ENCODE measurements at regions not wholly inside any gene's neighbourhood (a gene's known extent, or its start where the extent isn't known, plus 50 kb on each side); places are given as distances from the start of the nearest gene placed in this dataset.

GRCh38 chr3:36656873-36657272 lies 107.5 kb downstream of the DCLK3 start:
- 29 to 50% methylated on average over 2 of the region's 2 CpGs for WGBS, 2 donors

GRCh38 chr3:36653095-36653494 lies 111.3 kb downstream of the DCLK3 start:
- Histone ChIP-seq H3K36me3 (replicated peaks in 1 of 2; ENCODE audit: insufficient read depth in 1 of 2, low read depth in 2 of 2) (no peaks in the 10 kb centered on the region), H3K27ac (no peak overlapping the region), H3K4me1 (no peaks in the 10 kb centered on the region), H3K4me3 (no peak overlapping the region), H3K27me3 (no peaks in the 10 kb centered on the region), H3K9me3 (no peaks in the 10 kb centered on the region)
- DNase-seq (no peak), ATAC-seq (no peak)
- intact Hi-C loops (cut with DNase I): no loop called here
- TF ChIP-seq POLR2A (IDR thresholded peaks at IDR 0.05): no peak

More at GRCh38 chr3:36656873-36657272, 107.5 kb downstream of the DCLK3 start:
- Histone ChIP-seq H3K36me3 (replicated peaks in 1 of 2; ENCODE audit: insufficient read depth in 1 of 2, low read depth in 2 of 2) (no peaks in the 10 kb centered on the region), H3K4me1 (no peaks in the 10 kb centered on the region), H3K4me3 (no peak overlapping the region), H3K27me3 (peaks cover 0 to 4% of the 10 kb centered on the region in 2 donors), H3K9me3 (no peaks in the 10 kb centered on the region), H3K27ac (no peak overlapping the region)
- intact Hi-C loops (cut with DNase I): no loop called here
- ATAC-seq: no peak
- TF ChIP-seq CTCF (IDR thresholded peaks at IDR 0.05) (no peak), POLR2A (IDR thresholded peaks at IDR 0.05) (no peak)
- no peak for DNase-seq

GRCh38 chr3:36652104-36652503 lies 112.2 kb downstream of the DCLK3 start:
- H3K4me3 ChIP-seq: no peak overlapping the region
- H3K4me1 ChIP-seq: no peaks in the 10 kb centered on the region
- ATAC-seq (no peak), DNase-seq (no peak)
- TF ChIP-seq POLR2A (IDR thresholded peaks at IDR 0.05) (no peak), CTCF (IDR thresholded peaks at IDR 0.05) (no peak)
- H3K27ac ChIP-seq: no peak overlapping the region
- intact Hi-C loops (cut with DNase I): no loop called here
- no peaks in the 10 kb centered on the region for H3K36me3 ChIP-seq (replicated peaks in 1 of 2; ENCODE audit: insufficient read depth in 1 of 2, low read depth in 2 of 2)
- 73 to 77% methylated on average over 1 of the region's 1 CpG for WGBS, 2 donors
- H3K27me3 ChIP-seq: no peaks in the 10 kb centered on the region
- no peaks in the 10 kb centered on the region for H3K9me3 ChIP-seq

GRCh38 chr3:36650271-36650671 lies 114.1 kb downstream of the DCLK3 start:
- Histone ChIP-seq H3K36me3 (replicated peaks in 1 of 2; ENCODE audit: insufficient read depth in 1 of 2, low read depth in 2 of 2) (no peaks in the 10 kb centered on the region), H3K4me3 (no peak overlapping the region), H3K9me3 (no peaks in the 10 kb centered on the region), H3K27ac (no peak overlapping the region), H3K27me3 (no peaks in the 10 kb centered on the region), H3K4me1 (no peaks in the 10 kb centered on the region)
- intact Hi-C loops (cut with DNase I): no loop called here
- no peak for DNase-seq
- TF ChIP-seq POLR2A (IDR thresholded peaks at IDR 0.05) (no peak), CTCF (IDR thresholded peaks at IDR 0.05) (no peak)
- peak; percentile 21 for ATAC-seq

GRCh38 chr3:36649125-36649524 lies 115.2 kb downstream of the DCLK3 start:
- Histone ChIP-seq H3K27me3 (no peaks in the 10 kb centered on the region), H3K36me3 (replicated peaks in 1 of 2; ENCODE audit: insufficient read depth in 1 of 2, low read depth in 2 of 2) (no peaks in the 10 kb centered on the region), H3K9me3 (no peaks in the 10 kb centered on the region), H3K4me1 (no peaks in the 10 kb centered on the region), H3K4me3 (no peak overlapping the region), H3K27ac (no peak overlapping the region)
- TF ChIP-seq CTCF (IDR thresholded peaks at IDR 0.05) (no peak), POLR2A (IDR thresholded peaks at IDR 0.05) (no peak)
- WGBS, 2 donors: 38 to 71% methylated on average over 1 of the region's 1 CpG
- intact Hi-C loops (cut with DNase I): no loop called here
- DNase-seq: no peak
- ATAC-seq: no peak

Measured in body of pancreas (tissue), 4 donors.